A673 (cell line): ENCODE measurements at regions not wholly inside any gene's neighbourhood (a gene's known extent, or its start where the extent isn't known, plus 50 kb on each side); places are given as distances from the start of the nearest gene placed in this dataset.

Experiments used
- BruUV-seq: library from RNA; stranded (reverse); fragments of 400-500 nt; replicated peaks from 2 replicates; lab custom pipeline; 2021; lab: Mats Ljungman, UMichigan
- CTCF ChIA-PET: fragments of 300-600 bp; sonication (Branson Sonifier 250); formaldehyde crosslinking; loops from one replicate; lab custom pipeline; 2022; ENCODE audit warnings: antibody characterized with exemption; lab: Charles Lee
- POLR2A ChIA-PET: fragments of 300-600 bp; sonication (Branson Sonifier 250); formaldehyde crosslinking; loops from one replicate; lab custom pipeline; 2022; ENCODE audit warnings: antibody characterized with exemption; ENCODE audit not compliant: low non-redundant PET; lab: Charles Lee
- DNase-seq: peaks from one replicate; pipeline ENCODE4 v3.0.0-alpha.2; 2015; ENCODE audit warnings: low spot score
- H3K27ac ChIP-seq: fragments of 200-600 bp; sonication (generic); 2 replicates; pipeline ENCODE4 v1.5.1; 2016; ENCODE audit warnings: mixed run types, low read depth, mild to moderate bottlenecking, mixed read lengths, antibody characterized with exemption, low read length; ENCODE audit not compliant: poor library complexity, severe bottlenecking
- H3K27me3 ChIP-seq: fragments of 200-600 bp; sonication (generic); replicated peaks from 2 replicates; pipeline ENCODE4 v1.6.1; 2017; ENCODE audit warnings: mixed run types, low read depth, mild to moderate bottlenecking, mixed read lengths, antibody characterized with exemption, low read length; ENCODE audit not compliant: insufficient read depth, poor library complexity
- H3K36me3 ChIP-seq: fragments of 200-600 bp; sonication (generic); 2 replicates; pipeline ENCODE4 v1.6.1; 2016; ENCODE audit warnings: mixed run types, mild to moderate bottlenecking, mixed read lengths, antibody characterized with exemption, low read length; ENCODE audit not compliant: insufficient read depth, poor library complexity, severe bottlenecking
- H3K4me1 ChIP-seq: fragments of 200-600 bp; sonication (generic); 2 replicates; pipeline ENCODE4 v1.6.1; 2017; ENCODE audit warnings: mixed run types, mild to moderate bottlenecking, mixed read lengths, antibody characterized with exemption, low read length; ENCODE audit not compliant: insufficient read depth, poor library complexity, severe bottlenecking
- H3K4me3 ChIP-seq: fragments of 200-600 bp; sonication (generic); 2 replicates; pipeline ENCODE4 v1.5.1; 2016; ENCODE audit warnings: low read depth, mixed run types, mild to moderate bottlenecking, mixed read lengths, low read length; ENCODE audit not compliant: poor library complexity, severe bottlenecking
- H3K9me3 ChIP-seq: fragments of 200-600 bp; sonication (generic); 2 replicates; pipeline ENCODE4 v1.6.1; 2016; ENCODE audit warnings: mixed run types, low read depth, mild to moderate bottlenecking, mixed read lengths, antibody characterized with exemption, low read length; ENCODE audit not compliant: poor library complexity, severe bottlenecking
- CTCF ChIP-seq: fragments of 300-800, 200-600 bp; sonication (generic); conservative IDR thresholded peaks from 2 replicates; pipeline ENCODE4 v1.5.1; 2017; ENCODE audit warnings: low read depth, mild to moderate bottlenecking, antibody characterized with exemption, low read length, moderate library complexity, mixed read lengths
- EZH2 ChIP-seq: fragments of 200-600 bp; sonication (generic); IDR thresholded peaks from 2 replicates; pipeline ENCODE4 v1.6.1; 2017; ENCODE audit warnings: borderline replicate concordance, low read depth, mild to moderate bottlenecking, mixed read lengths, antibody characterized with exemption, low read length; ENCODE audit not compliant: poor library complexity, severe bottlenecking
- intact Hi-C: fragments of 100-400 bp; cut with micrococcal nuclease; formaldehyde crosslinking; loops from one replicate; pipeline ENCODE4 v1.10.0; 2022; ENCODE audit not compliant: unreplicated experiment

- H3K36me3 ChIP-seq = no peaks in the 10 kb centered on the region
- intact Hi-C loops = no loop called here
- no peak overlapping the region for H3K27ac ChIP-seq
- no TSS peak for BruUV-seq
- H3K27me3 ChIP-seq = no peaks in the 10 kb centered on the region
- ChIA-PET CTCF (no interaction called here), POLR2A (no interaction called here)
- TF ChIP-seq CTCF (no peak), EZH2 (no peak)
- no peaks in the 10 kb centered on the region for H3K4me1 ChIP-seq
- no peaks in the 10 kb centered on the region for H3K9me3 ChIP-seq
- no peak overlapping the region for H3K4me3 ChIP-seq
- no peak for DNase-seq
Observed at GRCh38 chr2:66794070-66794469, 359.1 kb downstream of the MEIS1 start.

- BruUV-seq = no TSS peak
- Histone ChIP-seq H3K9me3 (no peaks in the 10 kb centered on the region), H3K4me1 (no peaks in the 10 kb centered on the region), H3K36me3 (no peaks in the 10 kb centered on the region), H3K27ac (no peak overlapping the region), H3K27me3 (no peaks in the 10 kb centered on the region), H3K4me3 (no peak overlapping the region)
- intact Hi-C loops = no loop called here
- no peak for DNase-seq
- TF ChIP-seq CTCF = no peak
- TF ChIP-seq EZH2 = no peak
- CTCF ChIA-PET = interaction anchor here (0.7 kb wide), 1 partner anchor 1071 kb away, joined by 6 read pairs; no protein-coding TSS in a partner anchor
- POLR2A ChIA-PET = no interaction called here
Observed at GRCh38 chr2:66794551-66794950, 359.6 kb downstream of the MEIS1 start.

GRCh38 chr2:66802877-66803276 is 368.0 kb downstream of the MEIS1 start:
- TF ChIP-seq EZH2 (no peak), CTCF (no peak)
- no peaks in the 10 kb centered on the region for H3K27me3 ChIP-seq
- no TSS peak for BruUV-seq
- no peaks in the 10 kb centered on the region for H3K36me3 ChIP-seq
- DNase-seq = no peak
- H3K9me3 ChIP-seq = no peaks in the 10 kb centered on the region
- no peaks in the 10 kb centered on the region for H3K4me1 ChIP-seq
- intact Hi-C loops = no loop called here
- ChIA-PET POLR2A (interaction anchor here (0.6 kb wide), 1 partner anchor 1178 kb away, joined by 3 read pairs; no protein-coding TSS in a partner anchor), CTCF (interaction anchor here (0.6 kb wide), 1 partner anchor 773 kb away, joined by 13 read pairs; no protein-coding TSS in a partner anchor)
- H3K4me3 ChIP-seq = no peak overlapping the region
- no peak overlapping the region for H3K27ac ChIP-seq
